NT2/D1 (cell line): ENCODE measurements at regions not wholly inside any gene's neighbourhood (a gene's known extent, or its start where the extent isn't known, plus 50 kb on each side); places are given as distances from the start of the nearest gene placed in this dataset.

ENCODE experiments used
- SUZ12 ChIP-seq: IDR thresholded peaks from 2 replicates; pipeline ENCODE4 v1.6.1; 2011; ENCODE audit not compliant: insufficient read length, insufficient read depth; ENCODE audit errors: extremely low read depth
- YY1 ChIP-seq: IDR thresholded peaks from 2 replicates; pipeline ENCODE4 v1.6.1; 2011; ENCODE audit not compliant: insufficient read length, insufficient read depth

DNA sequence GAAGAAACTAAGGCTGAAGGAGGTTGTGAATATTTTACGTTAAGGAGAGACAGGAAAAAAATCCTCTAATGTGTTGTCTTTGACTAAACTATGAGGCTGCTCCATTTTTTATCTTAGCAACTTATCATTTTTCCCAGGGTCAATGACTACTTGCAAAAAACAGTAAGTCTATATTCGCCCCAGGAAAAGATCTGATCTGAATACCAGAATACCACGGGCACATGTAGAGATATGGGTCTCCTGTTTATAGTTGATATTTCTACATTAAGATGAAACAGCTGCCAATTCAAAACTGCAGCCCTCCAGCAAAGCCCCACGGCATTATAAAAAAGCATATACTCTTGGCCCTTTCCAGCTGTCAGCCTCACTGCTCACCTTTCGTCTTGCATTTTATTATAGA is 358.4 kb downstream of the SH2D4B start:
- no peak for TF ChIP-seq YY1
- no peak for TF ChIP-seq SUZ12
